ENCODE measurements at regions not wholly inside any gene's neighbourhood (a gene's known extent, or its start where the extent isn't known, plus 50 kb on each side); places are given as distances from the start of the nearest gene placed in this dataset.

- TF ChIP-seq MYC (IDR thresholded peaks at IDR 0.05; ENCODE audit: low read depth, low read length) (no peak), POLR2A (IDR thresholded peaks at IDR 0.05; ENCODE audit: extremely low read depth, insufficient read length) (no peak), MAX (IDR thresholded peaks at IDR 0.05; ENCODE audit: low read depth, low read length) (no peak), CTCF (IDR thresholded peaks at IDR 0.05; ENCODE audit: low read depth, low read length) (no peak)
- no peak for DNase-seq (ENCODE audit: low read depth)
- H3K4me3 ChIP-seq (ENCODE audit: low read depth, low read length), result no peak overlapping the region
Observed at GRCh38 chr3:88369767-88370166, 220.0 kb downstream of the C3orf38 start.

GRCh38 chr3:88385090-88385489 lies 235.3 kb downstream of the C3orf38 start:
- H3K4me3 ChIP-seq (ENCODE audit: low read depth, low read length), result no peak overlapping the region
- TF ChIP-seq MYC (IDR thresholded peaks at IDR 0.05; ENCODE audit: low read depth, low read length) (no peak), MAX (IDR thresholded peaks at IDR 0.05; ENCODE audit: low read depth, low read length) (no peak), POLR2A (IDR thresholded peaks at IDR 0.05; ENCODE audit: extremely low read depth, insufficient read length) (no peak), CTCF (IDR thresholded peaks at IDR 0.05; ENCODE audit: low read depth, low read length) (no peak)
- DNase-seq (ENCODE audit: low read depth), result no peak

- H3K4me3 ChIP-seq (ENCODE audit: low read depth, low read length), result no peak overlapping the region
- no peak for DNase-seq (ENCODE audit: low read depth)
- TF ChIP-seq MYC (IDR thresholded peaks at IDR 0.05; ENCODE audit: low read depth, low read length), result no peak
- no peak for TF ChIP-seq POLR2A (IDR thresholded peaks at IDR 0.05; ENCODE audit: extremely low read depth, insufficient read length)
- no peak for TF ChIP-seq MAX (IDR thresholded peaks at IDR 0.05; ENCODE audit: low read depth, low read length)
- TF ChIP-seq CTCF (IDR thresholded peaks at IDR 0.05; ENCODE audit: low read depth, low read length), result no peak
Observed at GRCh38 chr3:88398581-88398980, 248.8 kb downstream of the C3orf38 start.

GRCh38 chr3:88403319-88403718 lies 253.6 kb downstream of the C3orf38 start:
- TF ChIP-seq CTCF (IDR thresholded peaks at IDR 0.05; ENCODE audit: low read depth, low read length), result no peak
- no peak for TF ChIP-seq POLR2A (IDR thresholded peaks at IDR 0.05; ENCODE audit: extremely low read depth, insufficient read length)
- no peak overlapping the region for H3K4me3 ChIP-seq (ENCODE audit: low read depth, low read length)
- no peak for DNase-seq (ENCODE audit: low read depth)

GRCh38 chr3:88408097-88408496 lies 258.3 kb downstream of the C3orf38 start:
- no peak overlapping the region for H3K4me3 ChIP-seq (ENCODE audit: low read depth, low read length)
- no peak for DNase-seq (ENCODE audit: low read depth)
- TF ChIP-seq CTCF (IDR thresholded peaks at IDR 0.05; ENCODE audit: low read depth, low read length) (no peak), MAX (IDR thresholded peaks at IDR 0.05; ENCODE audit: low read depth, low read length) (no peak), POLR2A (IDR thresholded peaks at IDR 0.05; ENCODE audit: extremely low read depth, insufficient read length) (no peak), MYC (IDR thresholded peaks at IDR 0.05; ENCODE audit: low read depth, low read length) (no peak)

GRCh38 chr3:88408935-88409334 lies 259.2 kb downstream of the C3orf38 start:
- H3K4me3 ChIP-seq (ENCODE audit: low read depth, low read length), result no peak overlapping the region
- DNase-seq (ENCODE audit: low read depth), result no peak
- TF ChIP-seq POLR2A (IDR thresholded peaks at IDR 0.05; ENCODE audit: extremely low read depth, insufficient read length) (no peak), CTCF (IDR thresholded peaks at IDR 0.05; ENCODE audit: low read depth, low read length) (no peak), MAX (IDR thresholded peaks at IDR 0.05; ENCODE audit: low read depth, low read length) (no peak), MYC (IDR thresholded peaks at IDR 0.05; ENCODE audit: low read depth, low read length) (no peak)

Data from NB4 (cell line).